ENCODE measurements at regions not wholly inside any gene's neighbourhood (a gene's known extent, or its start where the extent isn't known, plus 50 kb on each side); places are given as distances from the start of the nearest gene placed in this dataset.

GRCh38 chr14:104524726-104525125 is 54.8 kb upstream of the C14orf180 start:
- no peak for DNase-seq

- DNase-seq = no peak
Measured at GRCh38 chr14:104526723-104527645, 52.6 kb upstream of the C14orf180 start.

- DNase-seq = no peak
Measured at GRCh38 chr14:104527857-104528459, 51.6 kb upstream of the C14orf180 start.

GRCh38 chr14:104528496-104528895 is 51.1 kb upstream of the C14orf180 start:
- no peak for DNase-seq
